ENCODE measurements at regions not wholly inside any gene's neighbourhood (a gene's known extent, or its start where the extent isn't known, plus 50 kb on each side); places are given as distances from the start of the nearest gene placed in this dataset.
"Not testable (repeated sequence)": the region's sequence is repeated elsewhere in the genome, so short reads cannot be mapped to it uniquely, and the experiment has no call there.

GRCh38 chr6:115594891-115595290 lies 465.8 kb downstream of the FRK start:
- Histone ChIP-seq H2BK5ac (ENCODE audit: low read depth, low read length, poor library complexity) (no peak overlapping the region), H3K4ac (ENCODE audit: low read depth, low read length) (no peak overlapping the region), H2AK5ac (ENCODE audit: low read length) (no peak overlapping the region), H3K79me2 (ENCODE audit: control insufficient read depth, insufficient read depth, low read length, poor library complexity) (no peaks in the 10 kb centered on the region), H3K4me1 (ENCODE audit: control insufficient read depth in 1 of 2, insufficient read depth in 2 of 2, low read length in 2 of 2) (no peaks in the 10 kb centered on the region), H3K14ac (ENCODE audit: low read length) (no peak overlapping the region), H3K27ac (ENCODE audit: low read depth, low read length) (no peak overlapping the region), H2BK12ac (ENCODE audit: low read length) (no peak overlapping the region), H3K9ac (ENCODE audit: low read length) (no peak overlapping the region), H3K4me3 (ENCODE audit: low read depth, low read length) (no peak overlapping the region), H4K12ac (ENCODE audit: low read depth, low read length) (no peak overlapping the region), H2AFZ (ENCODE audit: insufficient read depth, low read length, poor library complexity) (no peak overlapping the region), H3K36me3 (ENCODE audit: control insufficient read depth in 1 of 2, insufficient read depth in 2 of 2, low read length in 2 of 2) (no peaks in the 10 kb centered on the region), H3K27me3 (ENCODE audit: insufficient read depth, low read length) (no peaks in the 10 kb centered on the region), H3K23ac (ENCODE audit: low read length) (no peak overlapping the region), H2BK120ac (ENCODE audit: insufficient read depth, low read length, poor library complexity) (no peak overlapping the region), H3K18ac (ENCODE audit: low read length) (no peak overlapping the region), H4K8ac (ENCODE audit: low read depth, low read length) (no peak overlapping the region), H3K9me3 (ENCODE audit: insufficient read depth, low read depth, low read length) (no peaks in the 10 kb centered on the region), H3K79me1 (ENCODE audit: low read length) (no peaks in the 10 kb centered on the region), H3K4me2 (ENCODE audit: low read length) (no peak overlapping the region), H4K91ac (ENCODE audit: low read depth, low read length) (no peak overlapping the region)
- DNase-seq: no peak
- no CpG with 5 or more reads among the region's 1 CpG for WGBS (ENCODE audit: extremely low coverage, insufficient coverage, insufficient read length)

GRCh38 chr6:115592025-115592424 lies 468.7 kb downstream of the FRK start:
- Histone ChIP-seq H2AK5ac (ENCODE audit: low read length) (no peak overlapping the region), H2BK5ac (ENCODE audit: low read depth, low read length, poor library complexity) (no peak overlapping the region), H3K79me2 (ENCODE audit: control insufficient read depth, insufficient read depth, low read length, poor library complexity) (no peaks in the 10 kb centered on the region), H3K4me2 (ENCODE audit: low read length) (no peak overlapping the region), H3K9me3 (ENCODE audit: insufficient read depth, low read depth, low read length) (no peaks in the 10 kb centered on the region), H3K18ac (ENCODE audit: low read length) (no peak overlapping the region), H3K36me3 (ENCODE audit: control insufficient read depth in 1 of 2, insufficient read depth in 2 of 2, low read length in 2 of 2) (no peaks in the 10 kb centered on the region), H3K27me3 (ENCODE audit: insufficient read depth, low read length) (no peaks in the 10 kb centered on the region), H3K14ac (ENCODE audit: low read length) (no peak overlapping the region), H3K23ac (ENCODE audit: low read length) (no peak overlapping the region), H4K12ac (ENCODE audit: low read depth, low read length) (no peak overlapping the region), H3K79me1 (ENCODE audit: low read length) (no peaks in the 10 kb centered on the region), H2BK120ac (ENCODE audit: insufficient read depth, low read length, poor library complexity) (no peak overlapping the region), H4K91ac (ENCODE audit: low read depth, low read length) (no peak overlapping the region), H3K27ac (ENCODE audit: low read depth, low read length) (no peak overlapping the region), H3K9ac (ENCODE audit: low read length) (no peak overlapping the region), H3K4me3 (ENCODE audit: low read depth, low read length) (no peak overlapping the region), H3K4me1 (ENCODE audit: control insufficient read depth in 1 of 2, insufficient read depth in 2 of 2, low read length in 2 of 2) (no peaks in the 10 kb centered on the region), H3K4ac (ENCODE audit: low read depth, low read length) (no peak overlapping the region), H2AFZ (ENCODE audit: insufficient read depth, low read length, poor library complexity) (no peak overlapping the region), H2BK12ac (ENCODE audit: low read length) (no peak overlapping the region), H4K8ac (ENCODE audit: low read depth, low read length) (no peak overlapping the region)
- WGBS (ENCODE audit: extremely low coverage, insufficient coverage, insufficient read length): no CpG with 5 or more reads among the region's 2 CpGs
- no peak for DNase-seq

- not testable (repeated sequence) for H4K91ac ChIP-seq (ENCODE audit: low read depth, low read length); H3K36me3 ChIP-seq (ENCODE audit: control insufficient read depth in 1 of 2, insufficient read depth in 2 of 2, low read length in 2 of 2); H3K4me1 ChIP-seq (ENCODE audit: control insufficient read depth in 1 of 2, insufficient read depth in 2 of 2, low read length in 2 of 2); H2AFZ ChIP-seq (ENCODE audit: insufficient read depth, low read length, poor library complexity); H3K23ac ChIP-seq (ENCODE audit: low read length); H4K12ac ChIP-seq (ENCODE audit: low read depth, low read length); H2AK5ac ChIP-seq (ENCODE audit: low read length); H3K4me2 ChIP-seq (ENCODE audit: low read length); H2BK12ac ChIP-seq (ENCODE audit: low read length); H3K14ac ChIP-seq (ENCODE audit: low read length); DNase-seq; H2BK120ac ChIP-seq (ENCODE audit: insufficient read depth, low read length, poor library complexity); H3K4ac ChIP-seq (ENCODE audit: low read depth, low read length); H3K18ac ChIP-seq (ENCODE audit: low read length); H3K79me1 ChIP-seq (ENCODE audit: low read length); H4K8ac ChIP-seq (ENCODE audit: low read depth, low read length); H3K4me3 ChIP-seq (ENCODE audit: low read depth, low read length); H3K27me3 ChIP-seq (ENCODE audit: insufficient read depth, low read length); H3K9ac ChIP-seq (ENCODE audit: low read length); H2BK5ac ChIP-seq (ENCODE audit: low read depth, low read length, poor library complexity); H3K27ac ChIP-seq (ENCODE audit: low read depth, low read length); H3K9me3 ChIP-seq (ENCODE audit: insufficient read depth, low read depth, low read length); H3K79me2 ChIP-seq (ENCODE audit: control insufficient read depth, insufficient read depth, low read length, poor library complexity)
- WGBS (ENCODE audit: extremely low coverage, insufficient coverage, insufficient read length): no CpG with 5 or more reads among the region's 4 CpGs
Observed at GRCh38 chr6:115589072-115589471, 471.6 kb downstream of the FRK start.

- Histone ChIP-seq H3K9me3 (ENCODE audit: insufficient read depth, low read depth, low read length) (no peaks in the 10 kb centered on the region), H4K91ac (ENCODE audit: low read depth, low read length) (no peak overlapping the region), H3K18ac (ENCODE audit: low read length) (no peak overlapping the region), H3K4me1 (ENCODE audit: control insufficient read depth in 1 of 2, insufficient read depth in 2 of 2, low read length in 2 of 2) (no peaks in the 10 kb centered on the region), H4K12ac (ENCODE audit: low read depth, low read length) (no peak overlapping the region), H2BK12ac (ENCODE audit: low read length) (no peak overlapping the region), H4K8ac (ENCODE audit: low read depth, low read length) (no peak overlapping the region), H3K79me2 (ENCODE audit: control insufficient read depth, insufficient read depth, low read length, poor library complexity) (no peaks in the 10 kb centered on the region), H3K27me3 (ENCODE audit: insufficient read depth, low read length) (no peaks in the 10 kb centered on the region), H3K4me2 (ENCODE audit: low read length) (no peak overlapping the region), H3K4ac (ENCODE audit: low read depth, low read length) (no peak overlapping the region), H3K23ac (ENCODE audit: low read length) (no peak overlapping the region), H3K9ac (ENCODE audit: low read length) (no peak overlapping the region), H3K79me1 (ENCODE audit: low read length) (no peaks in the 10 kb centered on the region), H2BK5ac (ENCODE audit: low read depth, low read length, poor library complexity) (no peak overlapping the region), H2AFZ (ENCODE audit: insufficient read depth, low read length, poor library complexity) (no peak overlapping the region), H2AK5ac (ENCODE audit: low read length) (no peak overlapping the region), H3K14ac (ENCODE audit: low read length) (no peak overlapping the region), H3K36me3 (ENCODE audit: control insufficient read depth in 1 of 2, insufficient read depth in 2 of 2, low read length in 2 of 2) (no peaks in the 10 kb centered on the region), H3K4me3 (ENCODE audit: low read depth, low read length) (no peak overlapping the region), H3K27ac (ENCODE audit: low read depth, low read length) (no peak overlapping the region), H2BK120ac (ENCODE audit: insufficient read depth, low read length, poor library complexity) (no peak overlapping the region)
- DNase-seq: peak in 1 of 2 donors; percentile 1
- WGBS (ENCODE audit: extremely low coverage, insufficient coverage, insufficient read length): no CpG with 5 or more reads among the region's 1 CpG
Observed at GRCh38 chr6:115583290-115583689, 477.4 kb downstream of the FRK start.
